HG03108 (cell line): ENCODE measurements at regions not wholly inside any gene's neighbourhood (a gene's known extent, or its start where the extent isn't known, plus 50 kb on each side); places are given as distances from the start of the nearest gene placed in this dataset.
A peak's percentile ranks its signal among the peaks of the same experiment; 100 is the strongest.
"Not testable (repeated sequence)": the region's sequence is repeated elsewhere in the genome, so short reads cannot be mapped to it uniquely, and the experiment has no call there.

Source experiments
- ATAC-seq: cut with Tn5 transposase; IDR thresholded peaks from one replicate; pipeline ENCODE4 v1.9.1; 2021; ENCODE audit warnings: moderate library complexity; ENCODE audit not compliant: unreplicated experiment

- ATAC-seq, result not testable (repeated sequence)
Observed at GRCh38 chr6:74255007-74255406, 559.0 kb downstream of the CD109 start.

- ATAC-seq, result not testable (repeated sequence)
Observed at GRCh38 chr6:74254147-74254546, 558.1 kb downstream of the CD109 start.

- no peak for ATAC-seq
Observed at GRCh38 chr6:74253261-74253660, 557.3 kb downstream of the CD109 start.

- peak; percentile 7 for ATAC-seq
Observed at GRCh38 chr6:74250161-74250818, 554.3 kb downstream of the CD109 start.

- peak; percentile 73 for ATAC-seq
Observed at GRCh38 chr6:74249658-74250057, 553.7 kb downstream of the CD109 start.

- no peak for ATAC-seq
Observed at GRCh38 chr6:74248966-74249365, 553.0 kb downstream of the CD109 start.

DNA sequence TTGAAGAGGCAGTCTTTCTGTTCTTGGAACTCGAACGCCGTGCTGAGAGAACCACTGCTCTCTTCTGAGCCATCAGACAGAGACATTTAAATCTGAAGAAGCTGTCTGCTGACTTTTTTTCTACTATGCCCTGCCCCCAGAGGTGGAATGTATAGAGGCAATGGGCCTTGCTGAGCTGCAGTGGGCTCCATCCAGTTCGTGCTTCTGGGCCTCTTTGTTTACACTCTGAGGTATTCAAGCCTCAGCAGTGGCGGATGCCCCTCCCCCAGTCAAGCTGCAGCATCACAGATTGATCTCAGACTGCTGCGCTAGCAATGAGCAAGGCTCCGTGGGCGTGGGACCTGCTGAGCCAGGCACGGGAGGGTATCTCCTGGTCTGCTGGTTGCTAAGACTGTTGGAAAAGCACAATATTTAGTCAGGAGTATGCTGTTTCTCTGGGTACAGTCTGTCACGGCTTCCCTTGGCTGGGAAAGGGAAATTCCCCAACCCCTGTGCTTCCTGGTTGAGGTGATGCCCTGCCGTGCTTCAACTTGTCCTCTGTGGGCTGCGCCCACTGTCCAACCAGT, 526.8 kb downstream of the CD109 start:
- no peak for ATAC-seq

DNA sequence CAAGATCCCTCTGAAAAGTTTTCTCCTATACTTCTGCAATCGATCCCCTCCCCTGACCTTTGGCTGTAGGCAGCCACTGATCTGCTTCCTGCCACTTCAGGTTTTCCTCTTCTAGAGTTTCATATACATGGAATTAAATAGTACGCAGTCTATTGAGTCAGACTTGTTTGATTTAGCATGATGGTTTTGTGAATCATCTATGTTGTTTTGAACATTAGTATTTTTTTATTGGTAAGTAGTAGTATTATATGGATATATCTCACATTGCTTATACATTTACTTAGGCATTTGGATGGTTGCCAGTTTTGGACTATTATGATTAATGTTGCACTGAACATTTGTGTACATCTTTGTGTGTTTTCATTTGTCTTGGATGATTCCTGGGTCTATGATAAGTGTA, 518.0 kb downstream of the CD109 start:
- ATAC-seq, result no peak

DNA sequence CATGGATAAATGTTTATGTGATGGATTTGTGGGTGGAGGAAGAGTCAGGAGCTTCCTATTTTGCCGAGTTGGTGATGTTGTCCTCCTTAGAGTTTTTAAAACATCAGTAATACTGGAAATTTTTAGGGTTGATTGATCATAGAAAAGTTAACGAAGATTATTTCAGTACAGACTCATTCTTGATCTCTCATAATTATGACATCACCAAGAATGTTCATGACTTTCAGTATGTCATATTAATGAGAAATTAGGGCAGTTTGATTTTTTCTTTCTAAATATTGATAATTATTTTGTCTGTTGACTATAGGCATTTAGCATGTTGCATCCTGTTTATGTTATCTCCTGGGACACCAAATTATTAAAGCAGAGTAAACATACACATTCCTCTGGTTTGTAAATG, 512.2 kb downstream of the CD109 start:
- ATAC-seq, result no peak

DNA sequence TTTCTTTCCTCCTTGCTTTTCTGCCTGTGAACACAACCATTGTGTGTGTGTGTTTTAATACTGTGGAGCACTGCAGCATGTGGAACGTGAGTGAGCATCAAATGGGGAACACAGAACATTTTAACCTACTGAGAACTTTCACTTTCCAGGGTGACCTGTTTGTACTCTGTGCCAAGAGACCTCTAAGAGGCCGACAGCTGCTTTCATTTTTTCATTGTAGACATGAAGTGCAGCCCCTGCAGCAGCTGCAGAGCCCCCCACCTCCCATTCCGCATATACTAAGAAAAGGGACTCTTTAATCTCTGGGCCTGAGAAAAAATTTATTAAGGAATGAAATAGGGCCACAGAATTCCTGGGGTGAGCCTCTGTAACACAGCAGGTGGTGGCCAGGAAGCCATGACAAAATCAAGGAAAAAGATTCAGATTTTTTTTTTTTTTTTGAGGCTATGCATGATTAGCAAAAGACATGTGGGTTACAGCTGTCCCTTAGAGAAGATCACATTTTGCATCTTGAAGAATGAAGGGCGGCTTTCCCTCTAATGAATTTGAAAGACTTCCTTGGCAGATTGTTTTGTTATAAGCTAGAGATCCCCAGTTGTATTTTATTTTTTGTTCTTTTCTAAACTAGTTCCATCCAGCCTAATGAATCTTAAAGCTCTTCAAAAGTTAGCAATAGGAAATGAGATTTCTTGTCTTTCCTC, 503.4 kb downstream of the CD109 start:
- ATAC-seq, result no peak

GRCh38 chr6:74197310-74197709, 501.3 kb downstream of the CD109 start:
- ATAC-seq, result no peak

DNA sequence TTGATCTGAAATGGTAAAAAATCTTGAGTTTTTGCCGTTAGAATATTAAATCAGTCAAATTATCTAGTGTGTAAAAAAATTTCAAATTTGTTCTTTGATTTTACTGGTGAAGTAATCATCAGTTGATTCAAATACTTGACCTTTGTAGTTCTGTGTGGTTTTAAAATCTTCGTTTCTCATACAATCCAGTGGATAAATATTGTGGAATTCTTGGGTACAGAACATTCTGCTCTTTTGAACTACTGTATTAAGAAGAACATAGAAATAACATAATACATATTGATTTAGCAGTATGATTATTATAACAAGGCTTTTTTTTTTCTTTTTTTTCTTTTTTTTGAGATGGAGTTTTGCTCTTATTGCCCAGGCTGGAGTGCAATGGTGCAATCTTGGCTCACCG, 491.8 kb downstream of the CD109 start:
- ATAC-seq, result no peak

- ATAC-seq, result no peak
Observed at GRCh38 chr6:74182992-74183391, 487.0 kb downstream of the CD109 start.

- no peak for ATAC-seq
Observed at GRCh38 chr6:74181471-74181870, 485.5 kb downstream of the CD109 start.

DNA sequence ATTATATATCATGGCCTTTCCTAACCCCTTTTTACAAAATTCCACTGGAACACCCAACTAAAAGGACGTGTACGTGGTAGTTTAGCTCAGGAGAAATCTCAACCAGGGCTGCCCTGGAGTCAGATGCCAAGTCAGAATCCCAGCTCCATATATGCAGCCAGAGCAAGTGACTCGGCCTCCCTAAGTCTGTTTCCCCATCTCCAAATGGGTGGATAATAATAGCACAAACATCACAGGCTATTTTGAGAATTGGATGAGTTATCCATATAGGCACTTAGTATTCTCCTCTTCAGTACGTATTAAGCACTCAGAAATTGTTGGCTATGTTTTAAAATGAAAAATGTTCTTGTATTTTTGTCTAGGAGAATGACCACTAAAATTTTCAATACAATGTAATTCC, 481.5 kb downstream of the CD109 start:
- ATAC-seq, result no peak

GRCh38 chr6:74170550-74170949, 474.5 kb downstream of the CD109 start:
- ATAC-seq, result not testable (repeated sequence)

- ATAC-seq, result no peak
Observed at GRCh38 chr6:74170118-74170517, 474.1 kb downstream of the CD109 start.

DNA sequence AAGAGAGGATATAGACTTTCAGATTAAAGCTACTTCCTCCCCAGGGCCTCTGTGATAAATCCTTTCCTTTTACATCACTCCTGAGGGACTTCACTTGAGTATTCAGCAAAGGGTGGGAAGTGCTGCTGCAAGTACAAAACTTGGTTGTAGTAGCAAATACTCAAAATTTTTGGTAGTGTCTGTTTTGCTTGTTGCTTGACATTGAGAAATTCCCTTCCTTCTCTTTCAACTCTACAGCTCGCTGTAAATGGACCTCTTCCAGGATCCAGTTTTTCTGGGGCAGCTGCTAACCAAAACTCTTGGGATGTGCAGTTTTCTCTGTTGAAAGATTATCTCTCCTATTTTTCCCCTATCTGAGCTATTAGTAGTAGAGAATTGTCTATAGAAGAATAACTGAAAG, 472.0 kb downstream of the CD109 start:
- no peak for ATAC-seq

DNA sequence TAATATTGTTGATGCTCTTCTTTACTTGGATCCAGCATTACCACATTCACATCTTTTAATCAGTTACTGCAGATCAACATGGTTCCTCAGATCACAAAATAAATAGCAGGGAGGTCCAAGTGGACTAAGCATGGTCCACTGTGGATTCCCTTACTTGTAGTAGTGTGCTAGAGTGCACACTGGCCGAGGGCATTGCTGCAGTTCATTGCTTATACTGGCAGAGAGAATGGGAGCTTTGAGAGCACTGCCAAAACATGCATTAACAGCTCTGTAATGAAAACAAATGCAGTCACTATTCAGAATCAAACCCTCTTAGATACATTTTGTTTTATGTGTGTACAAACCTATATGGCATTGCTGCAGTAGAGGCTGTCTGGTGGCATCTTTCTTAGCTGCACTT, 471.5 kb downstream of the CD109 start:
- no peak for ATAC-seq

GRCh38 chr6:74166849-74167248, 470.8 kb downstream of the CD109 start:
- ATAC-seq, result no peak

DNA sequence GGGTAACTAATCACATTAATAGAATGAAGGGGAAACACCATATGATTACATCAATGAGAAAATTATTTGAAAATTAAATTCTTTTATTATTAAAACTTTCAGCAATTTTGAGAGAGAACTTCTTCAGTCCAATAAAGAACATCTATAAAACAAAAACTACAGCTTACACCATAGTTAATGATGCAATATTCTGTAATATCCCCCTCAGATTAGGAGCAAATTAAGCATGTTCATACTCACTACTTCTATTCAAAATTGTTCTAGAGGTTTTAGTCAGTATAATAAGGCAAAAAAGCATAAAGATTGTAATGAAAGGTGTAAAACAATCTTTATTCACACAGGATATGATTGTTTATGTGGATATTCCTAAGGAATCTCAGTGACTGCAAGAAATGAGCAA, 465.4 kb downstream of the CD109 start:
- no peak for ATAC-seq

GRCh38 chr6:74152096-74152675, 456.2 kb downstream of the CD109 start:
- ATAC-seq, result no peak
